A549 (cell line): ENCODE measurements at regions not wholly inside any gene's neighbourhood (a gene's known extent, or its start where the extent isn't known, plus 50 kb on each side); places are given as distances from the start of the nearest gene placed in this dataset.

Source experiments
- CHD2 ChIP-seq: fragments of 150-350 bp; IDR thresholded peaks from 2 replicates; pipeline ENCODE4 v1.6.1; 2014; ENCODE audit warnings: low read length; ENCODE audit not compliant: partially characterized antibody
- ELK1 ChIP-seq: fragments of 150-350 bp; IDR thresholded peaks from 2 replicates; pipeline ENCODE4 v1.6.1; 2014; ENCODE audit warnings: low read depth, mild to moderate bottlenecking, low read length
- EP300 ChIP-seq, 2 experiments: fragments of >200 bp; sonication (Bioruptor Twin); formaldehyde crosslinking; IDR thresholded peaks; 2 replicates in 1 of 2; 3 replicates in 1 of 2; pipeline ENCODE4 v1.6.1; 2016 to 2017
- ESRRA ChIP-seq: fragments of 150-350 bp; IDR thresholded peaks from 2 replicates; pipeline ENCODE4 v1.6.1; 2014; ENCODE audit warnings: mild to moderate bottlenecking, low read length, borderline replicate concordance
- HDAC2 ChIP-seq: fragments of 200-600 bp; sonication (generic); IDR thresholded peaks from 2 replicates; pipeline ENCODE4 v1.6.1; 2016
- MYC ChIP-seq: IDR thresholded peaks from 2 replicates; pipeline ENCODE4 v1.6.1; 2012; ENCODE audit warnings: mild to moderate bottlenecking, inconsistent platforms, low read length, improper control_type of control experiment, borderline replicate concordance
- RARB ChIP-seq: fragments of 250-450 bp; sonication (Bioruptor Pico); IDR thresholded peaks from 2 replicates; pipeline ENCODE4 v1.8.0; 2021; ENCODE audit warnings: mild to moderate bottlenecking, moderate library complexity
- SREBF2 ChIP-seq: fragments of 450-650 bp; IDR thresholded peaks from 2 replicates; pipeline ENCODE4 v1.6.1; 2014; ENCODE audit warnings: mild to moderate bottlenecking, moderate library complexity
- TF ChIP-seq, protein P1 (sequence below): IDR thresholded peaks from 2 replicates; pipeline ENCODE4 v1.6.1; 2012
- TF ChIP-seq, protein P2 (sequence below): fragments of >200 bp; sonication (Bioruptor Twin); formaldehyde crosslinking; IDR thresholded peaks from 3 replicates; pipeline ENCODE4 v1.5.1; 2016

DNA sequence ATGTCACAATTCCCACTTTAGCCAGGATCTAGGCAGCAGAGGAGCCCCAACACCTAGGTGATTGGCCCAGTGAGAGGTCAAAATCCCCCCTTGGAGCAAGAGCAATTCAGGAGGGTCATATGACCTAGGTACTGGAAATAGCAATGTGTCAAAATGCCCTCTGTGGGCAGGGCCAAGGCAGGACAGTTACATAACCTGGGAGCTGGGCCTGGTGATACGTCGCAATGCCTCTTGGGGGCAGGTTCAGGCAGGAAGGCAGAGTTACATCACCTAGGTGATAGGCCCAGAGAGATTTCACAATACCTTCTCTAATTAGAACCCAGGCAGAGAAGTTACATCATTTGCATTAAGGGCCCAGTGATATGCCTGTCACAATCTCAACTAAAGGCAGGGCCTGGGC lies 1906.3 kb downstream of the TP53TG3F start:
- TF ChIP-seq ESRRA (no peak), CHD2 (no peak), ELK1 (no peak), EP300 (IDR thresholded peaks at IDR 0.05) (no peak), SREBF2 (no peak), MYC (no peak), HDAC2 (no peak), RARB (CRISPR knock-in tag) (no peak)
- TF ChIP-seq, protein P1, sequence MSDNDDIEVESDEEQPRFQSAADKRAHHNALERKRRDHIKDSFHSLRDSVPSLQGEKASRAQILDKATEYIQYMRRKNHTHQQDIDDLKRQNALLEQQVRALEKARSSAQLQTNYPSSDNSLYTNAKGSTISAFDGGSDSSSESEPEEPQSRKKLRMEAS = no peak
- TF ChIP-seq, protein P2, sequence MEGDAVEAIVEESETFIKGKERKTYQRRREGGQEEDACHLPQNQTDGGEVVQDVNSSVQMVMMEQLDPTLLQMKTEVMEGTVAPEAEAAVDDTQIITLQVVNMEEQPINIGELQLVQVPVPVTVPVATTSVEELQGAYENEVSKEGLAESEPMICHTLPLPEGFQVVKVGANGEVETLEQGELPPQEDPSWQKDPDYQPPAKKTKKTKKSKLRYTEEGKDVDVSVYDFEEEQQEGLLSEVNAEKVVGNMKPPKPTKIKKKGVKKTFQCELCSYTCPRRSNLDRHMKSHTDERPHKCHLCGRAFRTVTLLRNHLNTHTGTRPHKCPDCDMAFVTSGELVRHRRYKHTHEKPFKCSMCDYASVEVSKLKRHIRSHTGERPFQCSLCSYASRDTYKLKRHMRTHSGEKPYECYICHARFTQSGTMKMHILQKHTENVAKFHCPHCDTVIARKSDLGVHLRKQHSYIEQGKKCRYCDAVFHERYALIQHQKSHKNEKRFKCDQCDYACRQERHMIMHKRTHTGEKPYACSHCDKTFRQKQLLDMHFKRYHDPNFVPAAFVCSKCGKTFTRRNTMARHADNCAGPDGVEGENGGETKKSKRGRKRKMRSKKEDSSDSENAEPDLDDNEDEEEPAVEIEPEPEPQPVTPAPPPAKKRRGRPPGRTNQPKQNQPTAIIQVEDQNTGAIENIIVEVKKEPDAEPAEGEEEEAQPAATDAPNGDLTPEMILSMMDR = no peak
